NCI-H2029 treated with DMSO at 0.1 percent for 48 hours (cell line): ENCODE measurements at regions not wholly inside any gene's neighbourhood (a gene's known extent, or its start where the extent isn't known, plus 50 kb on each side); places are given as distances from the start of the nearest gene placed in this dataset.
A peak's percentile ranks its signal among the peaks of the same experiment; 100 is the strongest.

ENCODE experiments used
- DNase-seq: peaks from one replicate; lab custom pipeline; 2025; lab: John Stamatoyannopoulos, UW

DNA sequence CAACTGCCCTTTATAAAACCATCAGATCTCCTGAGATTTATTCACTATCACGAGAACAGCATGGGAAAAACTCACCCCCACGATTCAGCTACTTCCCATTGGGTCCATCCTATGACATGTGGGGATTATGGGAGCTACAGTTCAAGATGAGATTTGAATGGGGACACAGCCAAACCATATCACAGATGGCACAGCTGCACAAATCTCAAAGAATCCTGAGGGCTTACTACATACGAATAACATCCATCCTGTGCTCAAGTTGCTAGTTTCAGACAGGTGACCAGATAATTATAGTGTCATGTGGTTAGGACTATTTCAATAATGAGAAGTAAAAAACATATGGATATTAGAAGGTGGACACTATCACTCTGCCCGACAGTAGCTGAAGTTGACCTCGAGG lies 211.2 kb downstream of the NUAK1 start:
- DNase-seq, result no peak

DNA sequence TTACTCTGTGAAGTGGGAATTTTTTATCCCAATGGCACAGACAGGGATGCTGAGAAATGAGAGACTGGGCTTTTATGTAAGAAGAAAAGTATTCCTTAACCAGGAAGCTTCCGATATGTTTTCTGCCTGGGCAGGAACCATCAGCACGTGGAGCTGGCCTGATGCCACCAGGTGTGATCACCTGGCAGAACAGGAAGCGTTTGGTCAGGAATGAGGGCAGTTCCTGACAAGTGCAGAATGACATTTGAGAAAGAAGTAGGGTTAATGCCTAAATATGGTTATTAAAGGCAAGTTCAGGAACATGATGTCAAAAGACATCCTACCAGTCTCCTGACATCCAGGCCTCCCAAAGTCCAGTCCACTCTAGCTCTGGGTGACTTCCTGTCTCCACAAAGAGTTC lies 210.3 kb downstream of the NUAK1 start:
- DNase-seq, result peak; percentile 58

DNA sequence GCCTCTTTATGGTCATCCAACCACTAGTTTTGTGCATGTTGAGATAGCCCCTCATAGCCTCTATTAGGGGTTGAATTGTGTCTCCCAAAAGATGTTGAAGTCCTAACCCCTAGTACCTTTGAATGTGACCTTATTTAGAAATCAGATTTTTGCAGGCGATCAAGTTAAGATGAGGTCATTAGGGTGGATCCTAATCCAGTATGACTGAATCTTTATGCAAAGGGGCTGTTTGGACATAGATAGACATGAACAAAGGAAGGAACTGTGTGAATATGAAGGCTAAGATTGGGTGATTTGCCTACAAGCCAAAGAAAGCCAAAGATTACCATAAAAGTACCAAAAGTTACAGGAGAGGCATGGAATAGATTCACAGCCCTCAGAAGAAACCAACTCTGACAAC lies 209.6 kb downstream of the NUAK1 start:
- DNase-seq, result no peak

DNA sequence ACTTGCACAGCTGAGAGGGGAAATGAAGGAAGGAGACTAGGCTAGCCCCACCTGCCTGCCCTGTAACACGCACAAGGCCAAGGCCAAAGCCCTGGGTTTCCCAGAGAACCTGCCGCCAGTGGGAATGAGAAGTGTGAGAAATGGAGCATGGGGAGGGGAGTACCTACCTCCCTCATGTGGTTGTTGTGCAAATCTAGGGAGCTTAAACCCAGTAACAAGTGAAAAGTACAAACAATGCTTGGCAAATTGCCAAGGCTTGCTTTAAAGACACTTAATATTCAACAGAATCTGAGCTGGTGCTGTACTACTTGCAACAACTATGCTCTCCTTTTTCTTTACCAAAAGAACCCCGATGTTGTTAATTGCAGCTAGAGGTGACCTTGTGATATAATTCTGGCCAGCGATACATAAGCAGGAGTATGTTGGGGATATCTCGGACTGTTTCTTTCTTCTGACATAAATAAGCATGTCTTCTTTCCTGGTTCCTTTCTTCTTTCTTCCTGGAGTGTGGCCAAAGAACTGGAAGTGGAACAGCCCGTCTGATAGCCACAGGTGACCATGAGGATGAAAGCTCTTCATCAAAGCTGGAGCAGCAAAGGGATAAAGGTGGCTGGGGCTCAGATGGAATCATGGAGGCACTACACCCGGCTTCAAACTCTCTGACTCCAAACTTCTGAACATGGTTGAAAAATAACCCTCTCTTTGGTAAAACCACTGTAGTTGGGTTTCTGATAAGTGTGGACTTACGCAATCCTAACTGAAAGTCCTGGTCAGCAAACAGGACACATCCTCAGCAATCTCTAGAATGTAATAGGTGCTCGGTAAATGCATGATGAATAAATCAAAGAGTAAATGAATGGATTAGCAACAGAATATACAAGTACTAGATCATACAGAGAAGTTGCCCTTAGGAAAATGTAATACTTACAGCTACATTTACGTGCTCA lies 207.9 kb downstream of the NUAK1 start:
- DNase-seq, result no peak

DNA sequence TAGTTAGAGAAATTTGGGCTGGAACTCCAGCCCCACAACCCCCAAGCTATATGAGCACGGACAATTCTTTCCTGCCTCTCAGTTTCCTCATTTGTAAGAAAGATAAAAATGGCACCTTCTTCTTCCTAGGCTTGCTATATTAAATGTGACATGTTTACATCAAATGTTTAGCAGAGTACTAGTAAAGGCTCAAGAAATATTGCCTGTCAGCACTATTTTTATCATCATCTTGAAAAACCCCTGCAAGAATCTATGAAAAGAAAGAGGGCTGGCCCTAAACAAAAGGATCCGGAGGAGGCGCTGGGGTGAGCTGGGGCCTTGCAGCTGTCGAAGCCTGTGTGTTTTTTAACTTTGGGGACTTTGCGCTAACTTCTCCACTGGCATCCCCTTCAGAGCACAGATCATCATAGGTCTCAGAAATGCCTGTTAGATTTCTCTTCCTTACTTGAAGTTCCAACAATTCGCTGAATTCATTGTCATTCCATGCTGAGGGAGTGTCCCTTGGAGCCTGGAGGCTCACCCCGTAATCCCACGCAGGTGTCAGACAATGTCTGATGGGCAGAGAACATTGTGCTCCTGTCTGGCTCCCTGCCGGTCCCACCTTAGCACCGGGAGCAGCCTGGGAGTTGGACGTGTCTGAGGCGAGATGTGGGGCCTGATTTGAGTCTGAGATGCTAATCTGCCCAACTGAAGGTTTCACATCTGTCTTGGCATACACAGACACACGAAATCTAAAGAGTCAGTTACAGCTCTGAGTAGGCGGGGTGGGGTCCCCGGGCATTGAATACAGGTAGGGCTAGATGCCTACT lies 206.8 kb downstream of the NUAK1 start:
- no peak for DNase-seq

DNA sequence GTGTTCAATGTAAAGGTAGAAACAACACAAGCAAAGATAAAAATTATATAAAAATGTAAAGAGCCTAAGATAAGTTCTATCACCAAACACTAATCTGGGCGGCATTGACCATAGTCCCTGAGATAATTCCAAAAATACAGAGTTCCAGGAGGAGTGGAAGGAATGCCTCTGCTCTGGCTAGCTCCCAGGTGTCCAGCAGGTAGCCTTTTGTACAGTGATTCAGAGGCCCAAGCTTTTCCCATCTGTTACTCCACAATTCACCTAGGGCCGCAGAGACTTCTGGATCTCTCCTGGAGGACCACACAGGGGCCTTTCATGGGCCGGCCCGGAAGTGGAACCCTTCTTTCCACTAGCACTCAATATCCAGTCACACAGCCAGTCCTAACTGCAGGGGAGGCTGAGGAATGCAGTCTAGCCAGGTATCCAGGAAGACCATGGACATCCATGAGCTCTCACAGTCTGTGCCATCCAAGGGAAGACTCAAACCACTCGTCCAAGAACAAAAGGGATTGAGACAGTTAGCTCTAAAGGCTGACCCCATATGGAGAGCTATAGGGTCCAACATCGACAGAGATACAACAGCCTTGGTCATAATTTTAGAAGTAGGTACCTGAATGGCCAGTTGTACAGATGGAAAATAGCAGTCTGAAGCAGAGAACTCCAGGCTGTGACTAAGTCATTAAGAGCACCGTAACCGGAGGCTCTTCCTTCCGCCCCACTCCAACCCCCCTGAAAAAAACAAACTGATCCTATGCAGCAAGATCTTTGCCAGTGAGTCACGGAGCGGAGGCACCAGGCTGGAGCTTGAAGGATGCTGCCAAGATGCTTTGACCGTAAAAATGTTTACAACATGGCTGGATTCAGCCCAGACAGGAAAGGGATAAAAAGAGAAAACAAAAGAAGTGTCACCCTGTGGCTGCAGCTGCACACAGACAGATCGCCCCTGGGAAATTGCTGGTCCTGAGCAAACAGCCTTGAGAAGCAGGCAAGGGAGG lies 204.8 kb downstream of the NUAK1 start:
- DNase-seq, result peak; percentile 26

DNA sequence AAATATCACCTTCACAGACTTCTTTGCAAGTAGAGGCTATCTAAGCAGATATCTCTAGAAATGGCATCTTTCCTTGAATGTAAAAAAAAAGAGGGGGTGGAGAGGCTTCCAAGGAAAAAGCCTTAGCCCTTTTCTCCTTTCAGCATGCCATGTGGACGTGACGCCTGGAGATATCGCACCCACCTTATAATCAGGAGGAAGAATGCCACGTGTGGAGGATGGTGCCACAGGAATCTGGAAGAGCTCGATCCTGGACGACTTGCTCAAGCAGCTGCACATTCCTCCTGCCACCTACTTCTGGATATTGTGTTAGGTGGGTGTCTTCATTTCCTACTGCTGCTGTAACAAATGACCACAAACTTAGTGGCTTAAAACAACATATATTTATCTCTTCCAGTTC lies 203.6 kb downstream of the NUAK1 start:
- no peak for DNase-seq

DNA sequence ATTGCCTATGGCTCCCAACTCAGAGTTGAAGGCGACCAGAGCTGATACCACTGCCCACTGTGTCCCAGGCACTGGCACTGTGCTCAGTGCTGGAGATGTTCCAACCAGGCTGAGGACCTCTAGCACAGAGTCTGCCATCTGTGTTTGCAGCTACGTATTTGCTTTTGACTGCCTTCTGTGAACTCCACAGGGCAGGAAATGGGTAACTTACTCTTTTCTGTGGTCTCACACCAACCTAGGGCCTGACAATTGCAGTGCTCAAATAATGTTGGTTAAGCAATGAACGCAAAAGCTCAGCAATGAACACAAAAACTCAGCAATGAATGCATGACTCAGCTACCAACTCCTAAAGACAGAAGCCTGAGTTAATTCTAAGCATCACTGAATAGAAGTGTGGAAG lies 202.8 kb downstream of the NUAK1 start:
- no peak for DNase-seq

DNA sequence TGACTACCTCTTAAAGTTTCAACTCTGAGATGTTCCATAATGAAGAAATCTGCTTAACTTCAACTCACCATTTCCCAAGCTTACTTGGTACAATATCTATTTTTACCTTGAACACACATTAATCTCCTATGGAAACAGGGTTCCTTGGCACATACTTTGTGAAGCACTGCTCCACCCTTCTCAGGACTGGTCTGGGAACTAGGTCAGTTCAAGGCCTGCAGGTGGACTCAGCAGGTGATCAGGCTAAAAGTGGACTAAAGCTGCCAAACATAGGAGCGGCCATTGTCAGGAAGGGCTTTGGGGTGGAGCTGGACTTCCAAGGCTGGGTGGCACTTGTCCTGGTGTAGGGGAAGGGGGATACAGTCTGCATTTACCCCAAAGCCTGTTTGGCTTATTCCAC lies 202.3 kb downstream of the NUAK1 start:
- DNase-seq, result no peak

DNA sequence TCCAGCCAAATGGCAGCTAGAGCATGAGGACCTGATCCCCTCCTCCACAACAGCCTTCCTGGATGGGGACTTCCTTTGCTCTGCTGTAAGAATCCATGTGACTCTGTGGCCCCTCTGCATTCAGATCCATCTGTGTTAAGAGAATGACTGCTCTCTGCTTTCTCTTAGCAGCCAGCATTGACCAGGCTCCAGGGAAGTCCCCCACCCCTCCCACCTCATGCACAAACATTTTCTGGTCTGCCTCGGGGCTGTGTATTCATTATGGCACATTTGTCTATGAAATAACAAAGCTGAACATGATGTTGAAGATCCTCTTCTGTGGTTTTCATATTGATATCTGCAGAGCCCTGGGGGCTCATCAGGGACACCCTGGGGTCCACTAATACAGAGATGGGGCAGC lies 201.7 kb downstream of the NUAK1 start:
- no peak for DNase-seq

DNA sequence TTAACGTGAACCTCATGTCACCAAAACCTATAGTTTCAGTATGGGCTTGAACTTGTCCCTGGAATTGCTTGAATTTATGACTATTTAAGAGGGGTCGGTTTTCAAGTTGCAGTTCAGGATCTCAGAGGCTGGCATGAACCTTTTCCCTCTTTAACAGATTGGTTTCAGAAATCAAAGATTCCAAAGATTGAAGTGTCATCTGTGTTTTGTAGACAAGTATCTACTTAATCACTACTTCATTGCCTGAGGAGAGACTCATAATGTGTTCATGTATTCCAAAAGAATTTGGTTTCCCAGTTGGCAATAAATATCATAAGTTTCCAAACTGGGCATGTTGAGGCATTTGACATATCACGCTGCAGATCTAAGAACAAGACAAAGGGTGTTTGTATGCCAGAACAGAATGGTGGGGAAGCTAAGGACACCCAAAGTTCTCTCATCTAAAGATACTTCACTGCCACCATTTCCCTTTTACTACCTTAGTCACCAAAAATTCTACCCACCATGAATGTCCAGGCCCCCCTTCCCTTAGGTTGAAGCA lies 199.5 kb downstream of the NUAK1 start:
- no peak for DNase-seq

DNA sequence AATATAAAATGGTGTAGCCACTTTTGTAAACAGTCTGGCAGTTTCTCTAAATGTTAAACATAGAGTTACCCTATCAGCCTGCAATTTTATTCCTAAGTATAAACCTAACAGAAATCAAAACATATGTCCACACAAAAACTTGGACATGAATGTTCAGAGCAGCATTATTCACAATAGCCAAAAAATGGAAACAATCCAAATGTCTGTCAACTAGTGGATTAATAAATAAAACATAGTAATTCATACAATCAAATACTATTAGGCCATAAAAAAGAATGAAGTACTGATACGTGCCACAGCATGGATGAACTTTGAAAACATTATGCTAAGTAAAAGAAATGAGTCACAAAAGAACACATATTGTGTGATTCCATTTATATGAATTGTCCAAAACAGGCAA lies 196.5 kb downstream of the NUAK1 start:
- no peak for DNase-seq

DNA sequence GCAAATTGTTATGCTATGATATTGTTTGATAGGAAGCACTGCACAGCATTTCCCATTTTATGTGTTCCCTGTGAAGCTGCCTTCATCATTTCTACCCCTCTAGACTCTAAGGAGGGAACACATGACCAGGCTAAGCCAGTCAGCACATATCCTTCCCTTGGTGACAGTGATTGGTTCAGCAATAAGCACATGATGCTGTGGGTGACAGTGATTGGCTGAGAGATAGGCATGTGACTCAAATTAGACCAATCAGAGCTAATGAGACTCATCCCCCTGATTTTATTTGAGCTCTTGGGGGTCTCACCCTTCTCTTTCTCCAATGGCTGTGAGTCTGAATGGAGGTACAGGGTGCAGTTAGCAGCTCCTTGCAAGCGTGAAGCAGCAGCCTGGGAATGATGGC lies 195.2 kb downstream of the NUAK1 start:
- no peak for DNase-seq

DNA sequence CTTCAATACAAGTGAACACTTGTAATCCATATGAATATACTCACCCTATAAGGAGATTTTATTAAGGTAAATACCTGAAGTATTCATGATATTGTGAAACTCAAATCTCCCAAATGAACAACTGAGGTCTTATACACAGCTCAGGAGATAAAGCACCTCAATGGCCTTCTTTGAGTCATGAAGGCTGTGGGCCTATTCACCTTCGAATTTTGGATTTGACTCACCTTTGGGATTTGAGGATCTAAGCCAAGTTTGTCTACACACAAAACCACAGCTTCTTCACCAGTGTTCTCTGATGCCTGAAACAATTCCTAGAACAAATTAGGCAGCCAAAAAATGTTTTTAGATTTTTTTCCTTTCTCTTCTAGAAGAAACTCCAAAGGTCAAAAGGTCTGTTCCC lies 194.1 kb downstream of the NUAK1 start:
- DNase-seq, result no peak

DNA sequence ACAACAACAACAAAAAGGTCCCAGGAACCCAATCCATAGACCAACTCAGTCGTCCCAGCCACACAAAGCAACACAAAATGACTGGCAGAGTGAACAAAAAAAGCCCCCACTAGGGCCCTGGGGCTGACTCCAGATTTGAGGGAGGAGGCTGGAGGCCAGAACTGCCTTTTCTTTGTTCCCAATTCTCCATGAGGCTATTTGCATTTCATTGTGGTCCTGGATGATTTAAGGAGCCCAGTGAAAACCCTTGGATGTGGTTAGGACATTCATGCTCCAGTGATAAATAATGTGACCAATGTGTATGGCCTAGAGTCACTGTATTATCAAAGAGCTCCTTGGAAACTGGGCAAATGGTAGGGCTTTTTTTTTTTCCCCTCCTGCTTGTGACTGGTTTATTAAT lies 192.9 kb downstream of the NUAK1 start:
- DNase-seq, result no peak

DNA sequence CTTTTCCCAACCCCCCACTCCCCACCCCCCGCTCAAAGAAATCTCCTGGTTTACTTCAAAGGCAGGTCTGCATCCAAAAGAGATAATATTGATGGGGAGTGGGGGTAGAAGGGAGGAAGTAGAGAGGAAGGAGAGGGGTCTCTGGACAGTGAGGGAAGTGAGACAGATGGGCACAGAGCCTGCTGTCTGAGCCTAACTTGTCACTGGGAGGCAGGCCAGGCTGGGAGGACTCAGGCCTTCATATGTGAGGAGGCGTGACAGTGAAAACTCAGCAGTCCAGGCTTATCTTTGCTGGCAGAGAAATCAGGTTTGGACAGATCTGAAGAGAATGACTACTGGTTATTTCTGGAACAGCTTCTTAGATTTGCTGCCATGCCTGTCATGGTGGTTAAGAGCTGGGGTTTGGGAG lies 192.3 kb downstream of the NUAK1 start:
- no peak for DNase-seq

DNA sequence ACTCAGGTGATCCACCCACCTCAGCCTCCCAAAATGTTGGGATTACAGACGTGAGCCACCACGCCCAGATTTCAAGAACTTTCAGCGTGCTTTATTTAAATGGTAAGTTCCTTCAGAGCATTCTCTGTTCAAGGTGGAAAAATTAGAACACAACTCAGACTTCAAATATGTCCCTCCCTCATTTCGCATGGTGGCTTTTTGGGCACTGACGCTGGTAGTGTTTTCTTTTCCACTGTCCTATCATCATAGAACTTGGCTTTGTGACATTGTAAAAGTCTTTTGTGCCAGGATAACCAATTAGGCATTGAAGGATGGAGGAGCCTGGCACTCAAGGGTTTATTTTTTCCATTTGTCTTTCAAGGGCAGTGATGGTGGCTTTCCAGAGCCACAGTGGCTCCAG lies 190.8 kb downstream of the NUAK1 start:
- DNase-seq, result no peak

DNA sequence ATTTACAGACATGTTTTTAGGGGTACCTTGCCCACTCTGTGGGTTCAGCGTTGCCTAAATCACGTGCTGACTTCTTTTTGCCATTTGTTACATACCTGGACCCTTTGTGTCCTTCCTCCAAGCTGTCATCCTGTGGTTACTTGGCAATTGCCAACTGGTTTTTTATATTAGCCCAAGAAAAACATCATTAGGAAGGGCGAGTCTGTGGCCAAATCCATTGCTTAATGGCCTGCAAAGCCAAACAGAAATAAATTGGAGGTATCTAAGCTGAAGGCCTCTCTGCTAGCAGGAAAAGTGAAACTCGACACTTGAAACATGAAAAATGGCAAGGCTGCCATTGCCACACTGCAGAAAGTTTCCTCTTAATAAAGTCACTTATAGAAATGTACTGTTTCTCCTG lies 190.4 kb downstream of the NUAK1 start:
- no peak for DNase-seq

DNA sequence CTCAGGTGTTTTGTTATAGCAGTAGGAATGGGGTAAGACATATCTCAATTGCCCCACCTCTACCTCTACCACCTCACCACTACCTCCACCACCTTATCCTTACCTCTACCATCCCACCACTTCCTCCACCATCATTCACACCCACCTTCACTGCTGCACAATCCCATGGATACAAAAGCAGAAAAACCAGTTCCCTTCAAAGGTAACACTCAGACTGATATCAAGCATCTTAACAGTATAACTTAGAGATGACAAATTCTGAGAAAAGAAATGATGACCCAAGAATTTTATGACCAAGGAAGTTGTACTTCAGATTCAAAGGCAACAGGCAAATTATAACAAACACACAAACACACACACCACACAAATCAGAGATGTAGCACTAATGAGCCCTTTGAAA lies 189.4 kb downstream of the NUAK1 start:
- DNase-seq, result no peak

DNA sequence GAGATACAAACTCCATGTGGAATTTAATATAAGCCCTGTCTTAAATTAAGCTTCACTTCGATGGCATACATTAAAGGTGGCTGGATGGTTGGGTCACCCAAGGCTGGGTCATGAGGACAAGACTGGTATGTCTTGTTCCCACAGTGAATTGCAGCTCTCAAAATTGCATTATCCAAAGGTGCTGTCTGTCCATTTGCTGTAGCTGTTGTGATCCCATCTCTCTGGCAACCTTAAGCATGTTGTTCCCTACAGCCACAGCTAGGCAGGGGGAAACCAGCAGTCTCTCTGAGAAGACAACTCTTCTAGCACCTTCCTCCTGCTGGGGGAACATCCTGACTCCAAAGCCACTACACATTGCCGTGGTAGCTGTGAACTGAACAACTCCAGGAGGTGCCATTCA lies 187.0 kb downstream of the NUAK1 start:
- DNase-seq, result no peak
